Activated T-cell treated with anti-CD3 and anti-CD28 coated beads, Interleukin-2, amount 50 U/mL, for 4 hours (primary cell): ENCODE measurements at regions not wholly inside any gene's neighbourhood (a gene's known extent, or its start where the extent isn't known, plus 50 kb on each side); places are given as distances from the start of the nearest gene placed in this dataset.

Experiments used
- ATAC-seq, 2 donors: fragments of 200-7000 bp; cut with Tn5 transposase; one replicate each; pipeline ENCODE4 v1.10.0; 2021
- DNase-seq: peaks from one replicate; pipeline ENCODE4 v3.0.0-alpha.2; 2020
- H3K27me3 Mint-ChIP-seq: one replicate; pipeline ENCODE4 v1.8.0; 2021; ENCODE audit warnings: low read depth, mixed read lengths
- H3K36me3 Mint-ChIP-seq: one replicate; pipeline ENCODE4 v1.8.0; 2022; ENCODE audit warnings: mixed read lengths; ENCODE audit not compliant: insufficient read depth
- H3K4me1 Mint-ChIP-seq: one replicate; pipeline ENCODE4 v1.8.0; 2021; ENCODE audit warnings: low read depth, mixed read lengths
- H3K4me3 Mint-ChIP-seq: one replicate; pipeline ENCODE4 v1.8.0; 2021; ENCODE audit warnings: mild to moderate bottlenecking, moderate library complexity, mixed read lengths
- H3K9me3 Mint-ChIP-seq: one replicate; pipeline ENCODE4 v1.8.0; 2021; ENCODE audit warnings: mixed read lengths

- Mint-ChIP-seq H3K27me3 (no peaks in the 10 kb centered on the region), H3K4me3 (no peak overlapping the region)
These were observed 260.5 kb downstream of the GPAM start for GRCh38 chr10:111923032-111923431.

GRCh38 chr10:111926286-111926685 lies 257.3 kb downstream of the GPAM start:
- no peak overlapping the region for H3K4me3 Mint-ChIP-seq
- H3K4me1 Mint-ChIP-seq: no peaks in the 10 kb centered on the region
- H3K9me3 Mint-ChIP-seq: no peaks in the 10 kb centered on the region
- ATAC-seq (no peak), DNase-seq (no peak)
- H3K36me3 Mint-ChIP-seq: no peaks in the 10 kb centered on the region
- no peaks in the 10 kb centered on the region for H3K27me3 Mint-ChIP-seq

More at GRCh38 chr10:111923032-111923431, 260.5 kb downstream of the GPAM start:
- no peak for ATAC-seq
- H3K36me3 Mint-ChIP-seq: no peaks in the 10 kb centered on the region
- no peaks in the 10 kb centered on the region for H3K9me3 Mint-ChIP-seq
- H3K4me1 Mint-ChIP-seq: no peaks in the 10 kb centered on the region
- no peak for DNase-seq

- DNase-seq: no peak
- Mint-ChIP-seq H3K9me3 (no peaks in the 10 kb centered on the region), H3K4me1 (no peaks in the 10 kb centered on the region), H3K36me3 (no peaks in the 10 kb centered on the region), H3K4me3 (no peak overlapping the region), H3K27me3 (no peaks in the 10 kb centered on the region)
- ATAC-seq: no peak
These were observed 249.6 kb downstream of the GPAM start for GRCh38 chr10:111933937-111934336.

GRCh38 chr10:111934931-111935330 lies 248.6 kb downstream of the GPAM start:
- H3K36me3 Mint-ChIP-seq: no peaks in the 10 kb centered on the region

GRCh38 chr10:111936143-111936542 lies 247.4 kb downstream of the GPAM start:
- Mint-ChIP-seq H3K27me3 (no peaks in the 10 kb centered on the region), H3K9me3 (no peaks in the 10 kb centered on the region), H3K4me1 (no peaks in the 10 kb centered on the region), H3K4me3 (no peak overlapping the region), H3K36me3 (no peaks in the 10 kb centered on the region)
- DNase-seq (no peak), ATAC-seq (no peak)

More at GRCh38 chr10:111934931-111935330, 248.6 kb downstream of the GPAM start:
- H3K4me3 Mint-ChIP-seq: no peak overlapping the region
- no peaks in the 10 kb centered on the region for H3K4me1 Mint-ChIP-seq
- ATAC-seq: no peak
- no peak for DNase-seq
- H3K9me3 Mint-ChIP-seq: no peaks in the 10 kb centered on the region
- H3K27me3 Mint-ChIP-seq: no peaks in the 10 kb centered on the region

DNA sequence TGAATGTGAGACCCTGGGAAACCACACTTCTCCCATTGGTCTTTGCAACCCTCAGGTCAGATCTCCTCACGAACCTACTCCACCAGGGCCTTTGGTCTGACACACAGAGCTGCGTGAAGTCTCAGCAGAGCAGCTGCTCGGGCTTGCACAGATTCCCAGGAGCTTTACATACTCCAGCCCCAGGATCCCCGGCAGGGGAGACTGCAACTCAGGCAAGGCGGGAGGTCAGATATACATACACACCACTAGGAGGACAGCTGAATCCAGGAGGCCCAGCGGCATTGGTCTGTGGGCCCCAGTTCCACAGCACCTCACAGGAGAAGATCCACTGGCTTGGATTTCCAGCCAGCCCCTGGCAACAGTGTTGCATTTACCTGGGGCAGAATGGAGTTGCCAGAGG lies 239.2 kb downstream of the GPAM start:
- no peaks in the 10 kb centered on the region for H3K36me3 Mint-ChIP-seq
- peaks cover 8% of the 10 kb centered on the region for H3K27me3 Mint-ChIP-seq
- peaks cover 11% of the 10 kb centered on the region for H3K9me3 Mint-ChIP-seq
- DNase-seq (no peak), ATAC-seq (no peak)
- no peak overlapping the region for H3K4me3 Mint-ChIP-seq
- H3K4me1 Mint-ChIP-seq: no peaks in the 10 kb centered on the region

DNA sequence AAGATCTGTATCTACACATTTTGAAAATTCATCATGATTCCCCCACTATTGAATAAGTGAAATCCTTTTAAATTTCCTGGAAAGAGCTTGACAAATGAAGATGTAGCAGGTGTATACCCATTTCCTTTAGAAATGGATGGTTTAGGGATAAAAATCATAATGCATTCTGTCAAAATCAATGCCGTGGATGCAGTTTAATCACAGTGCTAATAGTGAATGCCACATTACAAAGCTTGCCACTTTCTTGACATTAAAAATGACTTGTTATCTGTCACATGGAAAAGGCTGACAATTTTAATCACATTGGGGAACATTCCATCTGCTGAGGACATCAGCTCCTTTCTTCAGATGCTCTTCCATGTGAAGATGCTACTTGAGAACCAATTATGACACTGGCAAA lies 229.6 kb downstream of the GPAM start:
- H3K9me3 Mint-ChIP-seq: peaks cover 11% of the 10 kb centered on the region
- H3K36me3 Mint-ChIP-seq: no peaks in the 10 kb centered on the region
- no peak overlapping the region for H3K4me3 Mint-ChIP-seq
- no peaks in the 10 kb centered on the region for H3K4me1 Mint-ChIP-seq
- H3K27me3 Mint-ChIP-seq: no peaks in the 10 kb centered on the region
- ATAC-seq (no peak), DNase-seq (no peak)

DNA sequence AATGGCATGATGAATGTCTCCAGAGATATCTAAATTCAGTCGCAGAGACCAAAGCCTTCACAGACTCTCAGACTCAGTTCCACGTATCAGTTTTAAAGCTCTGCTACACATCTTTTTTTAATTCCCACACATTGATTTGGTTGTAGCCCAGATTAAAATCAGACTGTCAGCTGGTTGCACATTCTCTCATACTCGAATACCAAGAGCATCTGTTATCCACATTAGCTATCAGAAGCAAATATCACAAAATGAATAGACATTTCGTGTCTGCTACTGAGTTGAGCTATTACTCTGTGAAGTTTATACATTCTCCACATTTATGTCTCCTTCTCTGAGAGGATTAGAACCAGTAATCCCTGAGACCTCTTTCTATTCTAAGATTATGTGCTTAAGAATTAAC lies 229.2 kb downstream of the GPAM start:
- Mint-ChIP-seq H3K9me3 (peaks cover 11% of the 10 kb centered on the region), H3K36me3 (no peaks in the 10 kb centered on the region), H3K4me1 (no peaks in the 10 kb centered on the region), H3K27me3 (no peaks in the 10 kb centered on the region), H3K4me3 (no peak overlapping the region)
- DNase-seq: no peak
- ATAC-seq: no peak

- H3K27me3 Mint-ChIP-seq: no peaks in the 10 kb centered on the region
- DNase-seq (no peak), ATAC-seq (no peak)
- no peaks in the 10 kb centered on the region for H3K4me1 Mint-ChIP-seq
- H3K4me3 Mint-ChIP-seq: no peak overlapping the region
- H3K9me3 Mint-ChIP-seq: peaks cover 11% of the 10 kb centered on the region
- H3K36me3 Mint-ChIP-seq: no peaks in the 10 kb centered on the region
These were observed 226.7 kb downstream of the GPAM start for GRCh38 chr10:111956841-111957240.

DNA sequence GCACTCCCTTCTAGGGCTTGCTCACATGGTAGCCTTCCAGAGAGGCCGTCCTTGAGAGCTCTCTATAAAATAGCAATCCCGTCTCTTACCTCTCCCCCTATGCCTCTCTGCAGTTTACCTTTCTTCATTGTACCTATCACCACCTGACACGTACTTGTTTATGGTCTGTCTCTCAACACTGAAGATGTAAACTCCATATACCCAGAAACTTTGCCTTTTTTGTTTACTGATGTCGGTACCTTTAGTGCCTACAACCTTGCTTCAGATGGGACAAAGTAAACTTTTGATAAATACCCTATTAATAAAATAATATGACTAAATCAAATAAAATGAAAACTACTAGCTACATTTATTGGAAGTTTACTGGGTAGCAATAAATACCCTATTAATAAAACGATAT lies 220.6 kb downstream of the GPAM start:
- Mint-ChIP-seq H3K4me1 (no peaks in the 10 kb centered on the region), H3K9me3 (peaks cover 10% of the 10 kb centered on the region), H3K36me3 (no peaks in the 10 kb centered on the region), H3K4me3 (no peak overlapping the region), H3K27me3 (no peaks in the 10 kb centered on the region)
- DNase-seq (no peak), ATAC-seq (no peak)

- Mint-ChIP-seq H3K27me3 (no peaks in the 10 kb centered on the region), H3K36me3 (no peaks in the 10 kb centered on the region), H3K4me1 (no peaks in the 10 kb centered on the region), H3K4me3 (no peak overlapping the region), H3K9me3 (peaks cover 10% of the 10 kb centered on the region)
- DNase-seq (no peak), ATAC-seq (no peak)
These were observed 216.4 kb downstream of the GPAM start for GRCh38 chr10:111967116-111967515.

GRCh38 chr10:111967547-111967946 lies 216.0 kb downstream of the GPAM start:
- Mint-ChIP-seq H3K36me3 (no peaks in the 10 kb centered on the region), H3K9me3 (peaks cover 10% of the 10 kb centered on the region), H3K4me1 (no peaks in the 10 kb centered on the region), H3K4me3 (no peak overlapping the region), H3K27me3 (no peaks in the 10 kb centered on the region)
- ATAC-seq (no peak), DNase-seq (no peak)

GRCh38 chr10:111968647-111969046 lies 214.9 kb downstream of the GPAM start:
- Mint-ChIP-seq H3K4me3 (no peak overlapping the region), H3K27me3 (no peaks in the 10 kb centered on the region), H3K4me1 (no peaks in the 10 kb centered on the region), H3K9me3 (peaks cover 10% of the 10 kb centered on the region), H3K36me3 (no peaks in the 10 kb centered on the region)
- no peak for ATAC-seq
- DNase-seq: no peak

- no peaks in the 10 kb centered on the region for H3K27me3 Mint-ChIP-seq
- ATAC-seq (no peak), DNase-seq (no peak)
- H3K36me3 Mint-ChIP-seq: no peaks in the 10 kb centered on the region
- no peaks in the 10 kb centered on the region for H3K4me1 Mint-ChIP-seq
- peaks cover 10% of the 10 kb centered on the region for H3K9me3 Mint-ChIP-seq
- H3K4me3 Mint-ChIP-seq: no peak overlapping the region
These were observed 213.5 kb downstream of the GPAM start for GRCh38 chr10:111970111-111970510.

DNA sequence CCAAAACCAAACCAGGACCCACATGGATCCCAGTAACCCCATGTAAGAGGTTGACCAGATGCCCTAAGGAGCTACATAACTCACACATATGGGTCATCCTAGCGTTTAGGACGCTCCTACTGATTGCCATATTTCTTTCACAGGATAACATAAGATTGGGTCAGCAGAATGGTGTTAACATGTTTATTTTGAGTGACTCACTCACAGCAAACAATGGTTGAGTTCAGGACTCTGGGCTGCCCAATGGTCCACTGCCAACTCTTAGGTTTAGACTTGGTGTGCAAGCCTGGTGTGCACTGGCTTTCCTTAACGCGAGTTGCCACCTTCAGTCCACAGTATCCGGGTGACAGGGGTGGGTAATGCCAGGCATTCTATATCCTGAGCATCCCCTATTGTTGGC lies 211.5 kb downstream of the GPAM start:
- H3K9me3 Mint-ChIP-seq: peaks cover 1% of the 10 kb centered on the region
- no peaks in the 10 kb centered on the region for H3K36me3 Mint-ChIP-seq
- H3K4me1 Mint-ChIP-seq: no peaks in the 10 kb centered on the region
- H3K27me3 Mint-ChIP-seq: no peaks in the 10 kb centered on the region
- ATAC-seq (no peak), DNase-seq (no peak)
- no peak overlapping the region for H3K4me3 Mint-ChIP-seq

DNA sequence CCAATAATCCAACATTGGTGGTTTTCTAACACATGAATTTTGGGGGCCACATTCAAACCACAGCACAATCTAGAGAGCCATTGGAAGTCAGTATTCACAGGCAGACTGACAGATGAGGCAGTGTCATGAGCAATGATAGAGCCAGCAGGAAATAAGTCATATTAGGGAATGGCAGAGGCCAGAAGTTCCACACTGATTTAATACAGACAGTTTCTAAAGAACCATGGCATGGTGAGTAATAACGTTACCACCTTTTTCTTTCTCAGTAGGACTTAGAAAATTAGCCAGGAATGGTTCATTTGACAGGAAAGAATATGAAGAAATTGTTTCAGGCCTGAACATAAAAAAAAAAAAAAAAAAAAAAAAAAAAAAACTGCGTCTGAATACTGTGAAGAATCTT lies 210.3 kb downstream of the GPAM start:
- ATAC-seq (no peak), DNase-seq (no peak)
- Mint-ChIP-seq H3K9me3 (no peaks in the 10 kb centered on the region), H3K36me3 (no peaks in the 10 kb centered on the region), H3K27me3 (no peaks in the 10 kb centered on the region), H3K4me3 (no peak overlapping the region), H3K4me1 (no peaks in the 10 kb centered on the region)
